DMS153 treated with DMSO at 0.1 percent for 48 hours (cell line): ENCODE measurements at regions not wholly inside any gene's neighbourhood (a gene's known extent, or its start where the extent isn't known, plus 50 kb on each side); places are given as distances from the start of the nearest gene placed in this dataset.
A peak's percentile ranks its signal among the peaks of the same experiment; 100 is the strongest.

Source experiments
- DNase-seq: peaks from one replicate; lab custom pipeline; 2025; ENCODE audit not compliant: unreplicated experiment; lab: John Stamatoyannopoulos, UW

DNA sequence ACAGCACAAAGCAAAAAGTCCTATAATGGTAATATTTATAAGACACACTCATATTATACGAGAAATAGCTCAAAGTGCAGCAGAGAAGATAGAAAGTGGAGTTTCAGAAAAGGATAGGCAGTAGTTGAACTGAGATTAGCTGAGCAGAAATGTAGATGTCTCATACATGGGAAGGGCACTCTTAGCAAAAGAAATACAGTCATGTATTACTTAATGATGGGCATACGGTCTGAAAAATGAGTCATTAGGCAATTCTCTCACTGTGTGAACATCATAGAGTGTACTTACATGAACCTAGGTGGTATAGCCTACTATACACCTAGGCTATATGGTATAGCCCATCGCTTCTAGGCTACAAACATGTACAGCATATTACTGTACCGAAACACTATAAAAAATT is 671.3 kb downstream of the RPS29 start:
- DNase-seq, result no peak

DNA sequence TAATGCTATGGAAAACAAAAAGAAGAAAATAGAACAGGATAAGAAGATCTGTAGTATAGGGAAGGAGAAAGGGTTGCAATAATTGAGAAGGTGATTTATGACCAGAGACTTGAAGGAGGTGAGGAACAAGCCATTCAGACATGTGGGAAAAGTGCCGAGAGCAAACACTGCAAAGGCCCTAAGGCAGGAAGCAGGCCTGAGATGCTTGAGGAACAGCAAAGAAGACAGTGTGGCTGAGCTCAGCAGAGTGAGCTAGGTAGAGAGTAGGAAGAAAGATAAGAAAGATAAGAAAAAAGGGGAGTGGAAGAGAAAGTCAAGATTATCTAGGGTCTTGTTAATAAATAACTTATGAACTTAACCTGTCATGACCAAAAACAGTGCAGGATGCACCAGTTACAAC is 671.8 kb downstream of the RPS29 start:
- no peak for DNase-seq

DNA sequence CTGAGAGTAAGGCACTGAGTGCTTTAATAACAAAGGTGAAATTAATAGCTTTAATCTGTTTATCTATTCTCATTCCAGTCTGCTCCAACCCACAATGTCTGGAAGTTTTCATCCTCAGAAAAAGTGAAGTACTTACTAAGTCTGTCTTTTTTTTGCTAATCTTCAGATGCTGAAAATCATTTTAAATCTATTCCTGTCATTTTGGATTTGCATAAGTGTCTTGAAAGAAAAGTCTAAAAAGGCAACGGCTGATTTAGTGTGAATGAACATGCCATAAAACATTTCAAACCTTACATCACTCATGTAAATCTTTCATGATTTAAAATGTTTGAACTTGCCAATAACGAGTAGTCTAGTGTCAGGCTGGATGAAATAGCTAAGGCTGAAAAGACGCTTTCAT is 685.6 kb downstream of the RPS29 start:
- no peak for DNase-seq

DNA sequence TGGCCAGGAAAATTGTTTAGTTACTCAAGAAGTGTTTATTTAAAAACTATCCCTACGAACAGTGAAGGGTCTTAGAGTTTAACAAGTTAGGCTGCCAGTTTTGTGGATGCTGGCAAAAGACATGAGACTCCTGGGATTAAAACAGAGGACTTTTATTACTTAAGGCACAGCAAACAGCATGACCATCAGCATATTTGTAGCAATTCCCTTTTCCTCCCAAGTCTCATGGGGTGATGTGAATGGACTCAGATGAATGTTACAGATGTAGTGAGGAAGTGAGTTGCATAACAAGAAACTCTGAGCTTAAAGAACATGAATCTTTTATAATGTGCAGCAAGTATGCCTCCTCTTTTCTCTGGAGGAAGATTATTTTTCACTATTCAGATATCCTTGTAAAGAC is 695.8 kb downstream of the RPS29 start:
- no peak for DNase-seq

DNA sequence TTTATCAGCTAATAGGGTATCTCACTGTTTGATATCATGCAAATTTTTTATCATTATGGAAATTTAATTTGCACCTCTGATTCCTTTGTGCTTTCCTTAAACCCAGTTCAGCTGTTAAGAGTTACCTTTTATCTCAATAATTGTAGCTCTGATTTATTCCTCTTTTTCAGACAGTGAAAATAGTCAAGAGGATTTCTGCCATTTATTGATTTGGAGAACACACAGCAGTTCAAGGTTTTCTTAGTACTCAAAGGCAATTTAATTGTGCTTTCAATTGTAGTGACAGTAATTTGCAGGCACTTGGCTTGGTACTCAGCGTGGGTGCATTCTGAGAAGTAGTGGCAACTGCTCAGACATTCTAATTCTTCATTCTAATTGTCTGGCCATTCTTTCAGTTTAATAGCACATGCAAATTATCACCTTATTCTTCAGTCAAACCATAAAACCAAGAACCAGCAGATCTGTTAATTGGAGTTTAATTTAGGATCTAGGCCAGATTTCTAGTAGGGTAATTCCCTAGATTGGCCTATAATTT is 709.3 kb downstream of the RPS29 start:
- no peak for DNase-seq

DNA sequence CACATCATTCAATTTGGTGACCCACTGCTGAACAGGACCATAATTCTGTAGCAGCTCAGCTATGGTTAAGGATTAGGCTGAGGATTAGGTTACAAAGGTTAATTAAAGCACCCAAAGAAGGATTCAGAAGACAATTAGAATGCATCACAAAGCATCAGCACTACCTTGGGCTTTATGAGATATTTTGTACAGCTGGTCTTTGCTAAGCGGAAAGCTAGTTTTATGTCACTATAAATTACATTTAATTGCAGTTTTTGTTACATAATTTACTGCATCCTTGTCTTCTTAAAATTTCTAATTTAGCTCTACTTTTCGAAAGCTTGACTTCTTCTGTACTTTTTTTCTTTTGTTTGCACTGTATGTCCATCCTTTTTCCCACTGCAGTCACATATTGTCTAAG is 711.5 kb downstream of the RPS29 start:
- DNase-seq, result no peak

DNA sequence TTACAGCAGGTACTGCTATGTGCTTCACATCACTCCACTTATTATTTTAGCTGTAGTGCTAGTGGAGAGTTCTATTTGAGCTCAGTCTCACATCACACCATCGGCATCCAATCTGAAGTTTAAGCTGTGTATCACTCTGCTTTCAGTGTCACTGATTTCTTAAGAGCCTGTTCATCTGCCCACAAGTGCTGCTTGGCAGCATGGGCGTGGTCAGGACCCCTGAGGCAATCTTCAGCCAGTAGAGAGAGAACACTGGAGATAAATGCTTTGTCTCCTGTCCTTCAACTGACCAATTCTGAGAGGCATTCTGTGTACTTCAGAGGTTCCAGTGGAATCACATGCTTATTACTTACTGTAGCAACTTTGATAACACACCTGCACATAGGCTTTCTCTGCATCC is 728.8 kb downstream of the RPS29 start:
- DNase-seq, result no peak

DNA sequence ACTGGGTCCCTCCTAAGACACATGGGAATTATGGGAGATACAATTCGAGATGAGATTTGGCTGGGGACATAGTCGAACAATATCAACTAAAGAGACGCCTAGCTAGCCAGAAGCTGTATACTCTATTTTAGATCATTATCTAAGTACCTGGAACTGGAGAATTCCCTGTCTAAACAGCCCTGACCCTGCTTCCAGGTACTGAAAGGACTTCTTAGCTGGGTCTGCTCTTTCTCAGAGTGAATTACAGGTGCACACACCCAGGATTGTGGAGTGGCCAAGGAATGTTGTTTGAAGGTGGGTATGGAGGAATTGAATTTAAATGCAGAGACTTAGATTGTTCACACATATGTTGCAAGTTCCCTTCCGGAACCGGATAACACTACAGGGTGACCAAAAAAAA is 733.0 kb downstream of the RPS29 start:
- no peak for DNase-seq

DNA sequence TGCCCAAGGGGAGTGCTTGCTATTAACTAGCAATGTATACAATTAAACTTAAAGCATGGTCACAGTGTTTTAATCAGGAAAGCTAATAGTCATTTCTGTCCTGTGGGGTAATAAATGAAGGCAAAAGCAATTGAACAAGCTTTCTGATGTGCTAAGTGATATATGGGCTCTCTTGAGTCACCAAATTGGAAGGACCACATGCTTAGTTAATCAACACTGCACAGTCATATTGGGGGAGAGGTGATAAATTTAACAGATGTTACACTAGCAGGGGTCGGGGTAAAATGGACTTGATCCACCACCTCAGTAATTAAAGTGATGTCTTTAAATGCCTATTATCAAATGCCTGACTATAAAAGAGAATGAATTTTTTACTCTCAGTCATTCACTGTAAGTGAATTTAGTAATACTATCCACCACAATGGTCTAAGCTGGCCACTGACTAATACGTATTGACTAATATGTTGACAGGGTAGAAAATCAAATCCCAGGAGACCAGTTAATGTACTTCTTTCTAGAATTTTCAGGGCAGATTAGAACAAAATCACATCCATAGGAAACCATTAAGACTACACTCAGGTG is 736.3 kb downstream of the RPS29 start:
- DNase-seq, result no peak

DNA sequence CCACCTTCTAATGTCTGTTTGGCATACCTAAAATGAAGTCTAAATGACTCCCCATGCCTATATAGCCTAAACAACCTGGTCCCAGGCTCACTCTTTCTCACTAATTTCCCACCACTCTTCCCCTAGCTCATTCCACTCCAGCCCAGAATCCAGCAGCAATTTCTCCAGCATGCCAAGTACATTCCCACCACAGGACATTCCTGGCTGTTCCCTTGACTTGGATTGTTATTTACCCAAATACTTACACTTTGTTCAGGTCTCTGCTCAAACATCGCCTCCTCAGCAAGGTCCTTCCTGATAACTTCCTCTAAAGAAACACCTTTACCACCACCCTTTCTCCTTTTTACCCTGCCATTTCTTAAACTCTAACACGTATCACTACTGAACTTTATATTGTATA is 743.4 kb downstream of the RPS29 start:
- DNase-seq, result no peak

DNA sequence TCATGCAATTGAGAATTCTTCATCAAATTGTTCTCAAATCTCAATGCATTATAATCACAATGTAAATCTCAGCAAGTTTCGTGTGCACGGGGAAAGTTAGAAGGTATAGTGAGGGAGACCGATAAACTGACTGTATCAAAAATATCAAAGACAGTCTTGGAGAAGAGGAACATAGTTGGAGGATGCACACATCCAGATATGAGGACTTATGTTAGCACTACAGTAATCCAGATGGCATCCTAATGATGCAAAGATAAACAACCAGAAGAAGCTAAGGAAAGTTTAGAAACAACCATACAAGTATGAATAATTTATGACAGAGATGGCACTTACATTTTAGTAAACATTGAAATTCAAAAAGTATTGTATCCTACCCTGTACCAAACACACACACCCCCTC is 760.1 kb downstream of the RPS29 start:
- no peak for DNase-seq

DNA sequence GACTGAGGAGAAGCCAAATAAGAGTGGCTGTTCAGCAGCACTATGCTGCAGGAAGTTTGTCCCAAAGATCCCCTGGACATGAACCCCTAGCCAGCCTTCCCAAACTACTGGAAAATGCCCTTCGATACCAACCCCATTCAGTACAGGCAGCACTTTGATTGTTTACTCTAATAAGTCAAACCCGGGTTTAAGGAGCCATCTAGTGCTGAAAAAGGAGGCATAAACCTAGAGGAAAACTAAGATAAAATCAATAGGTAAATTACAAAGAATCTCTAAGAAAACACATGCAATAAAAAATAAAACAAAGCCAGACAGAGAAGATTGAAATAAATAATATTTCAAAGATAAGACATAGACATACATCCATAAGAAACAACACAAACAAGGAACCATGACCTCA is 771.6 kb downstream of the RPS29 start:
- DNase-seq, result no peak

DNA sequence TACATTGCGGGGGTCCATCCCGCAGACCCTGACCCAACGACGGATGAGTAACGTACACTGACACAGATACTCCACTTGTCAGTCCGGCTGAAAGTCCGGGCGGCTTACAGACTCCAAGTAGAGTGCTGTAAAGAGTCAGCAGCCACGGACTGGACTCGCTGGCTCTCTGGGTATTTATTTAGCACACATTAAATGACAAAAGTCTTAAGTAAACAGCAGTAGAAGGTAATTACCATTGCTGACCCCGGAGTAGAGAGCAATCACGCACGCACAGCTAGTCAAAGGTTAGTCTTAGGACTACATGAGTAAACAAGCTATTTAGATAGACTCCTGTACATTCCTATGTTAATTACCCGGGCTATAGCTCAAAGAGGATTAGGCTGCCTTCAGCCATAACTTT is 780.9 kb downstream of the RPS29 start:
- peak; percentile 1 for DNase-seq

DNA sequence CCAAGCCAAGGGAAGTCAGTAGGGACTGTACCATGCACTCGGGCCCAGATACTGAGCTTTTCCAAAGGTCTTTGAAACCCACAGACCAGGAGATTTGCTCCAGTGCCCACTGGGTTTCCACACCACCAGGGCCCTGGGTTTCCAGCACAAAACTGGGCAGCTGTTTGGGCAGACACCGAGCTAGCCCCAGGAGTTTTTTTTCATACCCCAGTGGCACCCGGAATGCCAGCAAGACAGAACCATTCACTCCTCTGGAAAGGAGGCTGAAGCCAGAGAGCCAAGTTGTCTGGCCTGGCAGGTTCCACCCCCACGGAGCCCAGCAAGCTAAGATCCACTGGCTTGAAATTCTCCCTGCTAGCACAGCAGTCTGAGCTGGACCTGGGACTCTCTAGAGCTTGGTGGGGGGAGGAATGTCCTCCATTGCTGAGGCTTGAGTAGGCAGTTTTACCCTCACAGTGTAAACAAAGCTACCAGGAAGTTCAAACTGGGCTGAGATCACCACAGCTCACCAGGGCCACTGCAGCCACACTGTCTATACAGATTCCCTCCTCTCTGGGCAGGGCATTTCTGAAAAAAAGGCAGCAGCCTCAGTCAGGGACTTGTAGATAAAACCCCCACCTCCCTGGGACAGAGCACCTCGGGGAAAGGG is 793.7 kb downstream of the RPS29 start:
- DNase-seq, result peak; percentile 14

DNA sequence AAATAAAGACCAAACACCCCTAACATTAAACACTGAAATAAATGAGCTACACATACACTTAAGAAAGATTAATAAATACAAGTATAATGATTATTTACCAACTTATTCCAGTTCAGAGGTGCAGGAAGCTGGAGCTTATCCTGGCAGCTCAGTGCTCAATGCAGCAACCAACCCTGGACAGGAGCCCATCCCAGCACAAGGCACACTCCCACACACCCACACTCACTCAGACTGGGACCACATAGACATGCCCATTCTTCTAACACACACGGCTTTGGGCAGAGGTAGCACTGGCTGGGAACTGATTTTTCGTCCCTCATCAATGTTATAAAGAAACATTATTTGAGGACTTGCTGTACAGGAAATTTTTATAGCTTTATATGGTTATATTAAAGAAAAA is 797.4 kb downstream of the RPS29 start:
- no peak for DNase-seq

DNA sequence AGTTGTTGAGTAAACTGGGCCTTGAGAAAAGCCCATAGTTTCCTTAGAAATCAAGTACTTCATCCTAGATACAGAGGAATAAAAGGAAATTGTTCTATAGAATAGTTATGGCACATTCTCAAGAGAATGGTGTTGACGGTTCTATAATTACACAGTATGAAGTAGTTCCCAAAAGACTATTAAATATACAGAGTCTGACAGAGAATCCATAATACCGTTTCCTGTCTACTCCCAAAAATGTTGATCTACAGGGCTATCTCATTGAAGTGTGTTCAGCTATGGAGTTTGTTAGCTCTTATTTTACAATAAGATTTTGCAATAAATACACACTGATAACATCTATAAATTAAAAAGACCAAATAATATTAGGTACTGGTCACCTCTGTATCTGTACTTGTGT is 799.7 kb downstream of the RPS29 start:
- DNase-seq, result peak; percentile 29

DNA sequence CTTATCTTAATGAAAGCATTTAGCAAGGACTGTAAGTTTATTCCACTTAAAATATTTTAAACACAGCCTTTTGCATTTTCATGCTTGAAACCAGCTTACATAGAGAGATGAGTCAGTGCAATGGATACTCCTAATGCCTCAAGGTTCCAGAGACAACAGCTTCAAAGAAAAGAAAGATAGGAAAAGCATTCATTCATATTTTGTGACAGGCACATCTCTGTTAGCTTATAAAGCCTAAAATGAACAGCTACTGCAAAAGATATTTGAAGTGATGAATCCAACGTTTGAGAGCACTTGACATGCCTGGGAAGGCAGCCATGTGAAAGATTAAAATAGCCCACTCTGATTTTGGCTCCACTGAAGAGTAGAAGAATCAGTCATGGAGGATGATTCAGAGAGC is 814.5 kb downstream of the RPS29 start:
- DNase-seq, result no peak

DNA sequence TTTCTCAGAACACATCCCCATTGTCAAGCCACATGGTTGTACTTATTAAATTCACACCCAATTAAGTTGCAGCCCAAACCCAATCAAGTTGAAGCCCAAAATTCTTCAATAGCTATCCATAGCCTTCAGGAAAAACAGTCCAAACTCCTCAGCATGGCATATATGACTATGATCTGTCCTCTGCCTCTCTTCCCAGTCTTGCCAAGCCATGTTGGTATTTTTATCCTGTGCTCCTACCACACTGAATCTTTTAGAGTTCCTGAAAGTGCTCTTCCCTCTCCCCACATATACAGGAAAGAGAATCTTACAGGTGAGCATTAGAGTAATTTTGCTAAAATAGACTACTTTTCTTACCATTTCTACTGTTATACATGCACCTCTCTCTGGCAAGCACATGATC is 834.9 kb downstream of the RPS29 start:
- DNase-seq, result no peak

DNA sequence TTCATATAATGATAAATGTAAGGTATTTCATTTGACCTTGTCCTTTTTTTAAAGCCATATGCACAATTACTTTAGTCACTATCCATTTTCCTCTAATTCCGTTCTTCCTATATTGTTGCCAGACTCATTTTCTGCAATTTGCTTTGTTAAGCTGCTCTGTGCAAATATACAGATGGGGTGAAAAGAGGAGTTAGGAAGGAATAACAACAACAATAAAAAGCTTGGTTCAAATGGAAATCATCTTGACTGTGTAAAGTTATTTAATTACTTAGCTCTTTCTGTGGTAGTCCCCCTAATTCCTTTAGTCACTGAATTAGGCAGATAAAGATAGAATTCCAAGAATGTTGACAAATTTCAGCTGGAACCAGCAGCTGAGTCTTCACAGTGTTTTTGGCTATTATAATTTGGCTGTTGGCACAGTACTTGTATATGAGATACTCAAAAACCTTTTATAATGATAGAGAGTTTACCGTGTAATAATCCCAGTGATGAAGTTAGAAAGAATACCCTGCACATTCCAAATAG is 838.0 kb downstream of the RPS29 start:
- no peak for DNase-seq

DNA sequence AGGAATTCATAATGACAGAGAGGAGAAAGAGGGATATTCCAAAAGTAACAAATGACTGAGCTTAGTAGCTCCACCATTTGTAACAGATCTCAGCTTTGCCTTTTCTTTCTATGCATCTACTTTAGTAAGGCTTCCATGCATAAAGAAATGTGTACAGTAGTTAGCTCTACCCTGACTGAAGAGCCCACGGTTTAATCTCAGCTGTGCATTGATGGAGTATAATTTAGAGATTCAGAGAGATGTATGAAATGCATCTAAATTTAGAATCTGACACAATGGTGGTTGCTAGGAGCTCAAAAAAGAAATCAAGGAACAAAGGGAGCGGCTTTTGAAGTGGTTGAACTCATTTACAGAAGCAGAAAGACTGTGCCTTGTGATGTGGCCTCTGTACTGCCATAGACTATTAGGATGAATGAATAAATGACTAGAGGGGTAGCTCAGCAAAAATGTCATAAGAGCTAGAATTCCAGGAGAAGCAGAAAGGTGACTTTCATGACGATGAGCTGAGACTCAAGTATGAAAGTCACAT is 838.6 kb downstream of the RPS29 start:
- peak; percentile 21 for DNase-seq

DNA sequence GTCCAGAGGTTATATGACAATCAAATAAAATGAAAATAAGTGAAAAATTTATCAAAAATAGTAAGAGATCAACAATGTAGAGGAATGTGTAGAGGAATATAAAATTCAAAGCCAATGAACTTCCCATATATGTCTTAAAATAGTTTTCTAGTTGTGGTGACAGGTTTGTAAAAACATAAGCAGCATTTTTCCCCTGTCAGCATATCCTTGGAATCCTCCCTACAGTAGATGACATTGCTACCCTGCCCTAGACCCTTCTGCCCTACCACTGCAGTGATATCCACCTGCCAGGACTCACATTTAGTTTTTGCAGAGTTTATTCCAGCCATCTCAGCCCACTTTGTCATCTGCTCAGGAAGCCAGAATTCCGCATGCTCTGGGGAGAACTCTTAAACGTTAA is 842.0 kb downstream of the RPS29 start:
- DNase-seq, result no peak

DNA sequence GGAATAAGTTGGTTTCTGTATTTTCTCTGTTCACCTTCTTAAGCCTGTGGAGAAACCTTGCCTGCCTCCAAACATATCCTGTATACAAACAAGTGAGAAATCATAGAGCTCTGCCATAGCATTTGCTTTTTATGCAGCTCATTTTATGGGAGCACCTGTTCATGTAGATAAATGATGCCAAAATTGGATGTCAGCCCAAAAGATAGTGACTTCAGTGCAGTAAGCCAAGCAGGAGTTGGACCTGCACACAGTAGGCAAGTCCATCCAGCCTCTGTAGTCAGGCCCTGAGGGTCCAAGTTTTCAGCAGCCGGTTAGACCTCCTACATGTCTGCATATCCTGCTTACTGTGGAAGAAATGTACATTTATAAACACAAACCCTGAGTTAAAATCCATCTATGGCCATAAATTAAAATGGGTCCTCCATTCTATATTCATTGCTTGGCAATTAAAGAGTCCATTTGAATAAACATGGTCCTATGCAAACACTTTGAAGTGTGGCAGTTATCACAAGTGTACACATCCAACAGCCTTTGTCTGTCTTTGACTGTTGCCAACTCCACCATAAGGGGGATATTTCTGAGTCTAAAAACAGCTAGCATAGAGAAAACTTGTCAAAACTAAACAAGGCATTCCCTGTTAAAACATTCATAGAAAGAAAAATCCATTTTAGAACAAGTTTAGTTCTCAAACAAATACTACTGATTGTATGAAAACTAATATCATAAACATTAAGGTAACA is 847.8 kb downstream of the RPS29 start:
- peak; percentile 48 for DNase-seq
